H9 (cell line): ENCODE measurements at regions not wholly inside any gene's neighbourhood (a gene's known extent, or its start where the extent isn't known, plus 50 kb on each side); places are given as distances from the start of the nearest gene placed in this dataset.

Experiments
- DNase-seq: peaks from one replicate; pipeline ENCODE4 v3.0.0-alpha.2; 2017
- H2AFZ ChIP-seq: one replicate; pipeline ENCODE4 v1.6.1; 2013; ENCODE audit warnings: mild to moderate bottlenecking, low read length, control low read depth, moderate library complexity
- H2AK5ac ChIP-seq: 2 replicates; pipeline ENCODE4 v1.6.1; 2013; ENCODE audit warnings: low read length, control low read depth, mixed read lengths; ENCODE audit not compliant: insufficient read length
- H2BK120ac ChIP-seq: one replicate; pipeline ENCODE4 v1.6.1; 2013; ENCODE audit warnings: low read depth, mild to moderate bottlenecking, low read length, control low read depth, inconsistent platforms; ENCODE audit not compliant: poor library complexity, severe bottlenecking
- H2BK12ac ChIP-seq: 2 replicates; pipeline ENCODE4 v1.6.1; 2013; ENCODE audit warnings: low read length, control low read depth, mixed read lengths, low read depth; ENCODE audit not compliant: insufficient read length
- H2BK15ac ChIP-seq: 2 replicates; pipeline ENCODE4 v1.6.1; 2013; ENCODE audit warnings: low read depth, low read length, control low read depth
- H2BK20ac ChIP-seq: one replicate; pipeline ENCODE4 v1.6.1; 2013; ENCODE audit warnings: low read depth, mild to moderate bottlenecking, low read length, control low read depth, inconsistent platforms; ENCODE audit not compliant: poor library complexity, severe bottlenecking
- H2BK5ac ChIP-seq: 2 replicates; pipeline ENCODE4 v1.6.1; 2013; ENCODE audit warnings: low read length, control low read depth, mixed read lengths; ENCODE audit not compliant: insufficient read length
- H3K14ac ChIP-seq: 2 replicates; pipeline ENCODE4 v1.6.1; 2013; ENCODE audit warnings: low read length, control low read depth; ENCODE audit not compliant: insufficient read depth
- H3K18ac ChIP-seq: 2 replicates; pipeline ENCODE4 v1.6.1; 2013; ENCODE audit warnings: low read depth, mild to moderate bottlenecking, mixed read lengths, low read length, control low read depth; ENCODE audit not compliant: insufficient read length
- H3K23ac ChIP-seq: 2 replicates; pipeline ENCODE4 v1.6.1; 2013; ENCODE audit warnings: low read length, control low read depth, mixed read lengths, low read depth; ENCODE audit not compliant: insufficient read length
- H3K23me2 ChIP-seq: 2 replicates; pipeline ENCODE4 v1.6.1; 2013; ENCODE audit warnings: low read depth, mild to moderate bottlenecking, mixed read lengths, low read length, control low read depth; ENCODE audit not compliant: insufficient read length, poor library complexity, severe bottlenecking
- H3K27ac ChIP-seq: 2 replicates; pipeline ENCODE4 v1.5.1; 2013; ENCODE audit warnings: low read length, control low read depth, mixed read lengths, low read depth; ENCODE audit not compliant: insufficient read length
- H3K27me3 ChIP-seq: 2 replicates; pipeline ENCODE4 v1.6.1; 2013; ENCODE audit warnings: low read length, control low read depth, inconsistent platforms; ENCODE audit not compliant: insufficient read depth
- H3K4ac ChIP-seq: 2 replicates; pipeline ENCODE4 v1.6.1; 2013; ENCODE audit warnings: low read depth, mild to moderate bottlenecking, control low read depth, inconsistent platforms, low read length, moderate library complexity
- H3K4me1 ChIP-seq: 2 replicates; pipeline ENCODE4 v1.6.1; 2013; ENCODE audit warnings: low read length, control low read depth, inconsistent platforms; ENCODE audit not compliant: insufficient read depth
- H3K4me2 ChIP-seq: 2 replicates; pipeline ENCODE4 v1.6.1; 2013; ENCODE audit warnings: low read length, control low read depth, mixed read lengths; ENCODE audit not compliant: insufficient read length, insufficient read depth
- H3K56ac ChIP-seq: 2 replicates; pipeline ENCODE4 v1.6.1; 2013; ENCODE audit warnings: low read depth, mild to moderate bottlenecking, mixed read lengths, low read length, control low read depth; ENCODE audit not compliant: insufficient read length
- H3K79me1 ChIP-seq: 2 replicates; pipeline ENCODE4 v1.6.1; 2013; ENCODE audit warnings: low read depth, mild to moderate bottlenecking, moderate library complexity, low read length, control low read depth, inconsistent platforms; ENCODE audit not compliant: insufficient read depth, poor library complexity, severe bottlenecking
- H3K79me2 ChIP-seq: 2 replicates; pipeline ENCODE4 v1.6.1; 2013; ENCODE audit warnings: low read length, control low read depth, inconsistent platforms; ENCODE audit not compliant: insufficient read depth
- H3K9ac ChIP-seq: 2 replicates; pipeline ENCODE4 v1.6.1; 2013; ENCODE audit warnings: low read length, control low read depth, mixed read lengths; ENCODE audit not compliant: insufficient read length; ENCODE audit errors: extremely low read depth
- H3K9me3 ChIP-seq: one replicate; pipeline ENCODE4 v1.6.1; 2013; ENCODE audit warnings: low read depth, low read length, inconsistent platforms; ENCODE audit not compliant: control insufficient read depth
- H3T11ph ChIP-seq: one replicate; pipeline ENCODE4 v1.6.1; 2013; ENCODE audit warnings: mild to moderate bottlenecking, low read length, control low read depth, inconsistent platforms
- H4K20me1 ChIP-seq: one replicate; pipeline ENCODE4 v1.6.1; 2013; ENCODE audit not compliant: control insufficient read depth, insufficient read length, insufficient read depth
- H4K5ac ChIP-seq: 2 replicates; pipeline ENCODE4 v1.6.1; 2013; ENCODE audit warnings: low read depth, mild to moderate bottlenecking, mixed read lengths, low read length, control low read depth; ENCODE audit not compliant: insufficient read length
- H4K8ac ChIP-seq: replicated peaks from 2 replicates; pipeline ENCODE4 v1.6.1; 2013; ENCODE audit warnings: low read length, control low read depth, mixed read lengths, low read depth; ENCODE audit not compliant: insufficient read length
- H4K91ac ChIP-seq: 2 replicates; pipeline ENCODE4 v1.6.1; 2013; ENCODE audit warnings: low read depth, mild to moderate bottlenecking, moderate library complexity, mixed read lengths, low read length, control low read depth; ENCODE audit not compliant: insufficient read length
- H3K27ac Mint-ChIP-seq, 3 experiments: 2 replicates in 2 of 3; 3 replicates in 1 of 3; pipeline ENCODE4 v1.8.0; 2020 to 2021; ENCODE audit warnings: mixed read lengths in 3 of 3, mild to moderate bottlenecking in 1 of 3, moderate library complexity in 1 of 3
- H3K27me3 Mint-ChIP-seq: 2 replicates; pipeline ENCODE4 v1.8.0; 2021; ENCODE audit warnings: low read depth, mild to moderate bottlenecking, moderate library complexity, mixed read lengths
- H3K36me3 Mint-ChIP-seq, 3 experiments: 2 replicates in 2 of 3; 3 replicates in 1 of 3; pipeline ENCODE4 v1.8.0; 2020 to 2021; ENCODE audit warnings: low read depth in 3 of 3, mixed read lengths in 3 of 3; ENCODE audit not compliant: insufficient read depth in 1 of 3
- H3K4me1 Mint-ChIP-seq, 2 experiments: 2 replicates each; pipeline ENCODE4 v1.8.0; 2020; ENCODE audit warnings: mixed read lengths in 2 of 2
- H3K4me3 Mint-ChIP-seq, 2 experiments: 2 replicates in 1 of 2; 3 replicates in 1 of 2; pipeline ENCODE4 v1.8.0; 2020 to 2021; ENCODE audit warnings: mild to moderate bottlenecking in 2 of 2, mixed read lengths in 2 of 2, moderate library complexity in 1 of 2
- H3K9me3 Mint-ChIP-seq, 2 experiments: 2 replicates in 1 of 2; 3 replicates in 1 of 2; pipeline ENCODE4 v1.8.0; 2020; ENCODE audit warnings: mild to moderate bottlenecking in 2 of 2, mixed read lengths in 2 of 2, moderate library complexity in 1 of 2
- CTCF ChIP-seq: fragments of 200-600 bp; sonication (generic); conservative IDR thresholded peaks from 3 replicates; pipeline ENCODE4 v1.8.0; 2021; ENCODE audit warnings: antibody characterized with exemption, mild to moderate bottlenecking
- WGBS: extraction: QIAGEN DNeasy Blood & Tissue Kit; methylation state at CpG from one replicate; pipeline ENCODE4 v1.1.7; 2013; ENCODE audit warnings: missing lambda C conversion rate, low lambda C conversion rate, mixed read lengths; ENCODE audit not compliant: insufficient read length; ENCODE audit errors: extremely low coverage; 5-methylcytosine and 5-hydroxymethylcytosine counted together

- no peaks in the 10 kb centered on the region; the same call in 1 of the 2 replicates for H3K27me3 ChIP-seq
- H2BK20ac ChIP-seq = no peak overlapping the region
- H3K23me2 ChIP-seq = no peaks in the 10 kb centered on the region
- H3K79me2 ChIP-seq = no peaks in the 10 kb centered on the region
- H3K23ac ChIP-seq = no peak overlapping the region
- H3K18ac ChIP-seq = no peak overlapping the region
- WGBS = no CpG with 5 or more reads among the region's 2 CpGs
- no peaks in the 10 kb centered on the region for H4K20me1 ChIP-seq
- H3K4me3 Mint-ChIP-seq = no peak overlapping the region
- H3K4ac ChIP-seq = no peak overlapping the region
- H3K79me1 ChIP-seq = no peaks in the 10 kb centered on the region
- no peak overlapping the region for H3K9ac ChIP-seq
- H3K27ac ChIP-seq = no peak overlapping the region
- no peak for TF ChIP-seq CTCF
- DNase-seq = no peak
- no peak overlapping the region for H3K14ac ChIP-seq
- H3K4me2 ChIP-seq = no peak overlapping the region
- peaks cover 25% of the 10 kb centered on the region for H3K27me3 Mint-ChIP-seq
- H2BK15ac ChIP-seq = no peak overlapping the region
- H2BK12ac ChIP-seq = no peak overlapping the region
- H3K4me1 ChIP-seq = no peaks in the 10 kb centered on the region
- no peak overlapping the region for H4K5ac ChIP-seq
- H4K91ac ChIP-seq = no peak overlapping the region
- no peak overlapping the region for H2AFZ ChIP-seq
- H3K36me3 Mint-ChIP-seq = no peaks in the 10 kb centered on the region
- no peak overlapping the region for H2BK120ac ChIP-seq
- peaks cover 11 to 21% of the 10 kb centered on the region in 2 experiments for H3K4me1 Mint-ChIP-seq
- H3K9me3 Mint-ChIP-seq = no peaks in the 10 kb centered on the region
- H2BK5ac ChIP-seq = no peak overlapping the region
- H3K27ac Mint-ChIP-seq = no peak overlapping the region
- H3K9me3 ChIP-seq = no peaks in the 10 kb centered on the region
- H4K8ac ChIP-seq = no peak overlapping the region
- no peak overlapping the region for H2AK5ac ChIP-seq
- no peak overlapping the region for H3K56ac ChIP-seq
- no peak overlapping the region for H3T11ph ChIP-seq
Measured at GRCh38 chr17:45704251-45704650, 79.9 kb upstream of the CRHR1 start.
